NCI-H187 (cell line): ENCODE measurements at regions not wholly inside any gene's neighbourhood (a gene's known extent, or its start where the extent isn't known, plus 50 kb on each side); places are given as distances from the start of the nearest gene placed in this dataset.

Source experiments
- DNase-seq, 2 experiments: peaks; one replicate each; lab custom pipeline; 2025; lab: John Stamatoyannopoulos, UW

- no peak for DNase-seq
Measured at GRCh38 chr10:111993872-111994426, 189.6 kb downstream of the GPAM start.

GRCh38 chr10:111996103-111996502 lies 187.5 kb downstream of the GPAM start:
- DNase-seq, result no peak

- DNase-seq, result no peak
Measured at GRCh38 chr10:111998728-111999127, 184.8 kb downstream of the GPAM start.

DNA sequence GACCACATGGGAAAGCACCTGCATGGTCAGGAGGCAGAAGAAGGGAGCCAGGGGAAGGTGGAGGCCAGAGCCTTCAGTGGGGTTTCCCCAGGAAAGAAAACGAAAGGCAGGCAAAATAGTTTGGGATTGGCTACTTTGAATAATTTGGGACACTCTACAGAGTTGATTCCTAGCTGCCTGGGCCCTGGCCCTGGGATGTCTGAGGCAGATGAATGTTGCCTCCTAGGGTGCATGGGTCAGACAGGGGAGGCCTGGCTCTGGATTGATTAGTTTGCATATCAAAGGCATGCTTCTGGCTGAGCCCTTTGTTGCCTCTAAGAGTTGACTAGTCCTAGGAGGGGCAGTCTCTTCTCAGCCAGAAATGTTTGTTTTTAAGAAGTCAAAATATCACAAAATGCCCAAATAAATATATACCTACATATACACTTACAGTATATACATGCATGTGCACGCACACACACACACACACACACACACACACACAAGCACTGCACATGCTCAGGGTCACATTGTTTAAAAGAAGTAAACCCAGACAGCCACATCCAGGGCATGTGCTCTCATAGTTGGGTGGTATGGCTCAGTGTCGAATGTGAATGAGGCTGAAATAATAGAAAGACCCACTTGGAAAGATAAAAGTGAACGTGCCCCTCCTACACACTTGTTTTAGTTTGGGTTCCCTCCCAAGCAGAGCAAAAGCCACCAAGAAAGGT lies 184.2 kb downstream of the GPAM start:
- DNase-seq, result no peak

- no peak for DNase-seq
Measured at GRCh38 chr10:111999915-112000302, 183.7 kb downstream of the GPAM start.

DNA sequence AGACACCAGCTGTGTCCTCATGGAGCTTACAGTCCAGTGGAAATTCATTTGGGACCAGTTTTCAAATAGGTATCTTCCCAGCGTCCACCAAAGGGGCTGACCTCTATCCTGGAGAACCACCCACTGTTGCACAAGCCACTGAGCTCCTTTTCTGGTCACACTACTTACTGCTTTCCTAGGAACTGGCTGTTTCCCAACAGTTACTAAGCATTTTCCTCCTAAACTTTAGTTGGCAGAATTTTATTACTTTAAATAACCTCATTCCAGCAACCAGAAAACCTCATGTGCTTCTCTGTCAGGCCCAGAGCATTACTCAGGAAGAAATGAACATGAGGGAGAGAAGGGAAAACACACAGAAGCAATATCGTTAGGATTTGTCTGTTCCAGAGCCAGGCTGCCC lies 183.1 kb downstream of the GPAM start:
- no peak for DNase-seq

DNA sequence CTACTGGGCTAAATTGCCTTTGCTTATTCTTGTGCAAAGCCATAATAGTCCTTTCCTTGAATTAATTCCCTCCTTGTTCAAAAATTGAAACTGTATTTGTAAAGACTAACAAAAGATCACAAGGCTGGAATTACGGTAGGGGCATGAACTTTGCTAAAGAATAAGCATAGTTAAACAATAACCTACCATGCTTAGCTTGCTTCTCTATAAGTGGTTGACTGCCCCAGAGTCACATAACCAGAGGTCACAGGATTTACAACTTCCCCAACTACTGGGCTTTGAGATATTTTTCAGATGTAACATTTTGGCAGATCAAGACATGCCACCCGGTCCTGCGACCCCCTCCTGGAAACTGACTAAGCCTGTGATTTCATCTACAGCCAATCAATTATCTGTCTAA lies 181.4 kb downstream of the GPAM start:
- DNase-seq, result no peak

DNA sequence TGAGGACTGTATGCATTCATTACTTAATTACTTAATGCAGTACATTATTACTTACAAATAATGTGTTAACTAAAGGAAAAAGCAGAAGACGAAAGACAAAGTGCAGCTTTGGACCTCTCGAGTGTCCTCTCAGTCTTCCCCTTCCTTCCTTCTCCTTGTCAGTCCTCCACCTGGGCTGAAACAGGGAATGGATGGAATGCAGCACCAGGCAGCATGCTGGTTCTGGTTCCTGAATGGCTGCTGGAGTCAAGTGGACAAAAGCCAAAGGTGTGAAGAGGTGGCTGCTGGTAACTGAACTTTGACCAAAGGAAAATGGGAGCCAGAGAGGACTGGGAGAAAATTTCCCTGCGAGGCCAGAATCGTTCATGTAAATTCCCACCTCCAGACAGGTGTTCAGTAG lies 179.5 kb downstream of the GPAM start:
- no peak for DNase-seq

GRCh38 chr10:112005044-112005443 lies 178.5 kb downstream of the GPAM start:
- DNase-seq, result no peak

DNA sequence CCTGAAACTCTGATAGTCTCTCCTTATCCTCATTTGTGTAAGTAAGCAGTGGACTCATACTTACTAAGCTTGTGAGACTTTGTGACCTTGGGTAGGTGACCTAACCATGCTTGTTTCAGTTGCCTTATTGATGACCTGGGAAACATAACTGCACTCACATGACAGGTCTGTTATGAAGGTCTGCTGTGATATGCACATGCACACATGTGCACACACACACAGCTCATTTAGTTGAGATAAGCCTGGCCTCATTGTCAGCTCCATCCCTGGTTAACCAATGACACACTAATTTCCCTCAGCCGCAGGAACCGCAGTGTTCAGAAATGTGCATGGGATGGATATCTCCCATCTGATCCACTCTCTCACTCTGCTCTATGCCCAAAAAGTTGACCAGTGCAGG lies 177.2 kb downstream of the GPAM start:
- no peak for DNase-seq

DNA sequence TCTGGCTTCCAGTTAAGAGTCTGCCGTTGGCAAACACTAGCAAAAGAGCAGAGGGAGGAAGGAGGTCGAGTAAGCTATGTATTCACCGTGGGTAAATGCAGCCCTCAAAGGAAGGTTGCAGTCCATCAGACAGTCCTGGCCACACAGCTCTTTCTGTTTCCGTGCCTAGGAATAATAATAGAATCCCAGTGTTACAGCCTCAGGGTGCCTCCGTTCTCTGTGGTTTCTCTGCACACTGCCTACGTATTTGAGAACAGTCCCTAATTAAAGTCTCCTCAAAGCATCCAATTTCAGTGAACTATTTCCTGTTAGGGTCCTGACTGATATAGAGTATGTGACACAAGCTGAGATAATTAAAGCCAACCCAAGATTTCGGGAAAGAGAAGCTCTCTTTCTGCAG lies 176.7 kb downstream of the GPAM start:
- DNase-seq, result no peak

GRCh38 chr10:112022196-112022595 lies 161.4 kb downstream of the GPAM start:
- no peak for DNase-seq

- DNase-seq, result no peak
Measured at GRCh38 chr10:112024079-112024478, 159.5 kb downstream of the GPAM start.

DNA sequence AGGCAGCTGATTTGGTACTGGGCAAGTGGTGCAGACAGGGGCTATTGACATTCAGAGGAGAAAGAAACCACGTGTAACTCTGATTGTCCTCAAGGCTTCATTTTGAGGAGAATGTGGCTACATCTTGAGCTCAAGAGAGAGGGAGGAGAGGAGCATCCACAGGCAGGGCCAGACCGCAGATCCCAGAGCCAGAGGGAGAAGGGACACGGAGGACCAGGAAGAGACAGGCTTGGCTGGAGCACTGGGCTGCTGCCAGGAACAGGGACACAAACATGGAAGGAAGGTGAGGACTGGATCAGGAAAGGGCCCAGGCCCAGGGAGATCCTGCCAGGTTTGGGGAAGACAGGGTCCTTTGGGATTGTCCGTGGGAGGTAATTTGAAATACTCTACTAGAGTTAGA lies 158.3 kb downstream of the GPAM start:
- no peak for DNase-seq

DNA sequence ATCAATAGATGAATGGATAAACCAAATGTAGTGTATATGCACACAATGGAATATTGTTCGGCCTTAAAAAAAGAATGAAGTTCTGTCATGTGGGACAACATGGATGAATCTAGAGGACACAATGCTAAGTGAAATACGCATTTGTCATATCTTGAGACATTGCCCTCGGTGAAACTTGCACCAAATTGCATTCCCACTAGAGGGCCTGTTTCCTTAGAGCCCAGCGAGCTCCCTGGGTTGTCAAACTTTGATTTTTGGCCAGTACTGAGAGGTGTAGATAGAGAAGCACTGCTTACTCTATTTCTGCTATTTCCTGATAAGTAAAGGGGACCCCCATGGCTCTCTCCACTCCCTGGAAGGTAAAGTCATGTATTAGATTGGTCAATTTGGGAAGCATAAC lies 157.1 kb downstream of the GPAM start:
- DNase-seq, result no peak

GRCh38 chr10:112027731-112028280 lies 155.8 kb downstream of the GPAM start:
- DNase-seq, result no peak

GRCh38 chr10:112030431-112030830 lies 153.1 kb downstream of the GPAM start:
- DNase-seq, result no peak

GRCh38 chr10:112039823-112040222 lies 143.7 kb downstream of the GPAM start:
- no peak for DNase-seq

DNA sequence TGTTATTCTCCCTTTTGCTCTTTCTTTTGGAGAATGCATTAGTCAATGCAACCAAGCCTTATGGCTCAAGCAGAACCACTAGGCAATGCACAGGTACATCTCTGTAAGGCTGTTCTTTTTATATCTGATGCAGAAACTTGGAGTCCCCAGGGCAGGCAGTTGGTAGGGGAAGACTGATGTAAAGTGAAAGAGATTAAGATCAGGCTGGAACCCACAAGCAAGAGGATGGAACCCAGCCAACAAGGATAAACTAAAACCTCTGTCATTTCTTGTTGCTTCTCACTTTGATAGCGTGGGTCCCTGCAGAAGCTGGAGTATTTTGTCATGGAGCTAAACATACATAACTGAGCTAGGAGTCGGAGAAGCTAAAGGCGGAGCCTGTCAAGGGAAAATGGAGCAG lies 142.9 kb downstream of the GPAM start:
- DNase-seq, result no peak

- no peak for DNase-seq
Measured at GRCh38 chr10:112045938-112046337, 137.6 kb downstream of the GPAM start.

DNA sequence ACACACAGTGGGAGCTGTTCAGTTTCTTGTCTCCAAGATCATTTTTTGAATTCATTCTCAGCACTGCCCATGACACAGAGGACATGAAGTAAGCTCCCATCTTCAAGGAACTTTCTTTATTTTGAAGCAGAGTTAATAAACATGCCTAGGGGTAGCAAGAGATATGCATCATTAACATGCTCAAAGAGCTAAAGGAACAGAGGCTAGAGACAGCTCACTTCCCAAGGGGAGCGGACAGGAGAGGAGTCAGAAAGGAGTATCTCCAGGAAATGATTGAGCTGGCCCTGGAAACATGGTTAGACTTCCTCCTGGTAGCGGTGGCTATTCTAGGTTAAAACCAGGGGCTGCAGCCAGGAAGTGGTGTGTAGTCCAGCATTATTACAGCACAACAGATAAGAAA lies 135.9 kb downstream of the GPAM start:
- DNase-seq, result no peak

DNA sequence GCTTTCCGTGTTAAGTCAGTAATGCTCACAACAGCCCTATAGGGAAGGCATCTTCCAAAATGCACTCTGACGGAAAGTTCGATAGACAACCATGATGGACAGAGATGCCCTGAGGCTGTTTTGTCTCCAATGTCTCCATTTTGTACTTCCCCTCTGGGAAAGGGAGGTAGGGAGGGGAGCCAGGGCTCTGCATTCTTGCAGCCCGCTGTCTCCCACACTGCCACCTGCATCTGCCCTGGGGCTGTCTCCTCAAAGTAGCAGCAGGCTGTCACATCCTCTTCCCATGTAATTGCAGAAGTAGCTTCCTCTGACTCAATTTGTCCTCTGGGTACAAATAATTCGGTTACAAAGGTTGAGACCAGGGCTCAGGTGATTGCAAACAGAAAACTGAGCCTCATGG lies 131.4 kb downstream of the GPAM start:
- DNase-seq, result no peak

DNA sequence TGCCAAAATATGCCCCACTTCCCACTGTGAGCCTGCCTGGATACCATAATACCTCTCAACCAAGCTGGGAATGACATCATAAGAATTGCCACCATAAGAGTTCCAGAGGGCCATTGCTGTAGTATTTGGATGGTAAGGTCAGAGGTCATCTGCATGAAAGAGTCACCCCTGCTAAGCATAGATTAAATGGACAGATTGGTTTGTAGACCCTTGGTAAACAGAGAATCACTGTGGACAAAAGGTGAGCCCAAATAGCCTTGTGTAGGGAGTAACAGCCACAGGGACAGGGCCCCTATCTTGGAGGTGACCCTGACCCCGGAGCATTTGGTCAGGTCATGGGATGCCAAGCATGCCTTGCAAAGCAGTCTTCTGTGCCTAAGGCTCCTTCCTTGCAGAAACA lies 129.7 kb downstream of the GPAM start:
- DNase-seq, result no peak

GRCh38 chr10:112054516-112054915 lies 129.0 kb downstream of the GPAM start:
- DNase-seq, result no peak
